Thyroid gland (tissue), 4 donors: ENCODE measurements at regions not wholly inside any gene's neighbourhood (a gene's known extent, or its start where the extent isn't known, plus 50 kb on each side); places are given as distances from the start of the nearest gene placed in this dataset.

ENCODE experiments used
- CTCF ChIP-seq, 6 experiments: fragments of 200-600 bp in 3 of 6; fragments of 450-650 bp in 3 of 6; sonication (generic) in 3 of 6; IDR thresholded peaks; one replicate each; pipeline ENCODE4 v1.5.1; 2016 to 2019; ENCODE audit warnings: antibody characterized with exemption in 6 of 6, mild to moderate bottlenecking in 2 of 6, inconsistent platforms in 1 of 6, moderate library complexity in 1 of 6
- POLR2A ChIP-seq, 2 donors: fragments of 450-650 bp; IDR thresholded peaks; one replicate each; pipeline ENCODE4 v1.6.1; 2017; ENCODE audit warnings: antibody characterized with exemption in 2 of 2, mild to moderate bottlenecking in 2 of 2, moderate library complexity in 1 of 2

DNA sequence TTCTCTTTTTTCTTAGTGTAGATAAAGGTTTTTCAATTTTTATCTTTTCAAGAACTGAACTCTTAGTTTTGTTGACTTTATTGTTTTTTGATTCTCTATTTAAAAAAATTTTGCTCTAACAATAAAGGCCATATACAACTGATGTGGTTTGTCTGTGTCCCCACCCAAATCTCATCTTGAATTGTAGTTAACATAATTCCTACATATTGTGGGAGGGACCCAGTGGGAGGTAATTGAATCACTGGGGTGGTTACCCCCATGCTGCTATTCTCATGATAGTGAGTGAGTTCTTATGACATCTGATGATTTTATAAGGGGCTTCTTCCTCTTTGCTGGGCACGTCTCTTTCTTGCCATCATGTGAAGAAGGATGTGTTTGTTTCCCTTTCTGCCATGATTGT, 199.8 kb downstream of the DHX35 start:
- no peak for TF ChIP-seq CTCF (IDR thresholded peaks at IDR 0.05)
- TF ChIP-seq POLR2A (IDR thresholded peaks at IDR 0.05) = no peak
